GM23338 (cell line): ENCODE measurements at regions not wholly inside any gene's neighbourhood (a gene's known extent, or its start where the extent isn't known, plus 50 kb on each side); places are given as distances from the start of the nearest gene placed in this dataset.

Experiments
- ATAC-seq: fragments of 200-7000 bp; cut with Tn5 transposase; 3 replicates; pipeline ENCODE4 v1.9.1; 2020
- DNase-seq: peaks from one replicate; pipeline ENCODE4 v3.0.0-alpha.2; 2015; ENCODE audit warnings: low spot score
- H2AFZ ChIP-seq: fragments of 200-600 bp; sonication (generic); 2 replicates; pipeline ENCODE4 v1.8.0; 2016; ENCODE audit warnings: antibody characterized with exemption, mild to moderate bottlenecking, moderate library complexity
- H3F3A ChIP-seq: fragments of 200-600 bp; sonication (generic); replicated peaks from 2 replicates; pipeline ENCODE4 v1.8.0; 2017; ENCODE audit warnings: antibody characterized with exemption, mixed run types, low read depth
- H3K27ac ChIP-seq: fragments of 200-600 bp; sonication (generic); 2 replicates; pipeline ENCODE4 v1.6.1; 2016; ENCODE audit warnings: low read depth
- H3K27me3 ChIP-seq: fragments of 200-600 bp; sonication (generic); 2 replicates; pipeline ENCODE4 v1.8.0; 2016; ENCODE audit warnings: mild to moderate bottlenecking, mixed run types, moderate library complexity; ENCODE audit not compliant: insufficient read depth
- H3K36me3 ChIP-seq: fragments of 200-600 bp; sonication (generic); 2 replicates; pipeline ENCODE4 v1.8.0; 2016; ENCODE audit warnings: mild to moderate bottlenecking; ENCODE audit not compliant: insufficient read depth
- H3K4me1 ChIP-seq: fragments of 200-600 bp; sonication (generic); 2 replicates; pipeline ENCODE4 v1.8.0; 2016; ENCODE audit warnings: mild to moderate bottlenecking, moderate library complexity; ENCODE audit not compliant: insufficient read depth
- H3K4me2 ChIP-seq: fragments of 200-600 bp; sonication (generic); 2 replicates; pipeline ENCODE4 v1.7.1; 2017; ENCODE audit warnings: mixed run types
- H3K4me3 ChIP-seq: fragments of 200-600 bp; sonication (generic); 2 replicates; pipeline ENCODE4 v1.6.1; 2016; ENCODE audit warnings: mixed run types
- H3K79me2 ChIP-seq: fragments of 200-600 bp; sonication (generic); replicated peaks from 2 replicates; pipeline ENCODE4 v1.8.0; 2017; ENCODE audit warnings: mild to moderate bottlenecking; ENCODE audit not compliant: insufficient read depth
- H3K9me2 ChIP-seq: fragments of 200-600 bp; sonication (generic); 2 replicates; pipeline ENCODE4 v1.8.0; 2017; ENCODE audit not compliant: insufficient read depth
- H4K20me1 ChIP-seq: fragments of 200-600 bp; sonication (generic); replicated peaks from 2 replicates; pipeline ENCODE4 v1.8.0; 2017; ENCODE audit warnings: mild to moderate bottlenecking; ENCODE audit not compliant: insufficient read depth
- H3K27ac Mint-ChIP-seq: 2 replicates; pipeline ENCODE4 v1.8.0; 2020; ENCODE audit warnings: inconsistent platforms, mild to moderate bottlenecking, moderate library complexity, mixed read lengths
- H3K27me3 Mint-ChIP-seq: 3 replicates; pipeline ENCODE4 v1.8.0; 2022; ENCODE audit warnings: low read depth, mild to moderate bottlenecking, moderate library complexity, mixed read lengths, inconsistent platforms; ENCODE audit not compliant: insufficient read depth, poor library complexity
- H3K36me3 Mint-ChIP-seq: 3 replicates; pipeline ENCODE4 v1.8.0; 2021; ENCODE audit warnings: low read depth, mild to moderate bottlenecking, inconsistent platforms, moderate library complexity, mixed read lengths
- H3K4me1 Mint-ChIP-seq: 3 replicates; pipeline ENCODE4 v1.8.0; 2020; ENCODE audit warnings: mild to moderate bottlenecking, inconsistent platforms, mixed read lengths
- H3K4me3 Mint-ChIP-seq: 3 replicates; pipeline ENCODE4 v1.8.0; 2021; ENCODE audit warnings: moderate library complexity, mild to moderate bottlenecking, inconsistent platforms, mixed read lengths
- H3K9me3 Mint-ChIP-seq: 3 replicates; pipeline ENCODE4 v1.8.0; 2020; ENCODE audit warnings: moderate library complexity, mild to moderate bottlenecking, inconsistent platforms, mixed read lengths
- CREB1 ChIP-seq: fragments of 250-450 bp; sonication (Bioruptor Pico); IDR thresholded peaks from 2 replicates; pipeline ENCODE4 v1.5.0; 2020; ENCODE audit warnings: low read depth, mild to moderate bottlenecking, moderate library complexity
- CTCF ChIP-seq, 2 experiments: fragments of 200-600 bp in 1 of 2; sonication (generic) in 1 of 2; conservative IDR thresholded peaks; 2 replicates each; pipeline versions ENCODE4 v1.5.1 to v1.6.1; 2016 to 2017; ENCODE audit warnings: antibody characterized with exemption in 2 of 2, low read depth in 2 of 2, mild to moderate bottlenecking in 2 of 2, moderate library complexity in 1 of 2
- ETS1 ChIP-seq: IDR thresholded peaks from 2 replicates; pipeline ENCODE4 v1.6.1; 2016; ENCODE audit warnings: antibody characterized with exemption
- EZH2 ChIP-seq: fragments of 200-600 bp; sonication (generic); IDR thresholded peaks from one replicate; pipeline ENCODE4 v1.8.0; 2017; ENCODE audit warnings: antibody characterized with exemption, mild to moderate bottlenecking, low read depth; ENCODE audit not compliant: unreplicated experiment
- EZH2phosphoT487 ChIP-seq: fragments of 200-600 bp; sonication (generic); IDR thresholded peaks from one replicate; pipeline ENCODE4 v1.8.1; 2018; ENCODE audit warnings: antibody characterized with exemption; ENCODE audit not compliant: unreplicated experiment
- JUNB ChIP-seq: IDR thresholded peaks from one replicate; pipeline ENCODE4 v1.6.1; 2016; ENCODE audit warnings: antibody characterized with exemption; ENCODE audit not compliant: unreplicated experiment
- NANOG ChIP-seq: IDR thresholded peaks from 2 replicates; pipeline ENCODE4 v1.6.1; 2016; ENCODE audit warnings: antibody characterized with exemption, borderline replicate concordance
- POLR2AphosphoS5 ChIP-seq: IDR thresholded peaks from 2 replicates; pipeline ENCODE4 v1.6.1; 2016; ENCODE audit warnings: antibody characterized with exemption, low read depth
- REST ChIP-seq: IDR thresholded peaks from one replicate; pipeline ENCODE4 v1.6.1; 2018; ENCODE audit warnings: antibody characterized with exemption; ENCODE audit not compliant: unreplicated experiment
- STAT1 ChIP-seq: IDR thresholded peaks from one replicate; pipeline ENCODE4 v1.6.1; 2016; ENCODE audit warnings: antibody characterized with exemption; ENCODE audit not compliant: unreplicated experiment
- ZNF114 ChIP-seq: fragments of 250-450 bp; sonication (Bioruptor Pico); IDR thresholded peaks from 2 replicates; pipeline ENCODE4 v1.5.0; 2020; ENCODE audit warnings: mild to moderate bottlenecking, moderate library complexity
- ZNF331 ChIP-seq: fragments of 250-450 bp; sonication (Bioruptor Pico); IDR thresholded peaks from 2 replicates; pipeline ENCODE4 v1.5.0; 2020; ENCODE audit warnings: low read depth, mild to moderate bottlenecking, moderate library complexity
- ZNF462 ChIP-seq: fragments of 250-450 bp; sonication (Bioruptor Pico); IDR thresholded peaks from 2 replicates; pipeline ENCODE4 v1.5.0; 2020; ENCODE audit warnings: mild to moderate bottlenecking, moderate library complexity

GRCh38 chr4:32689518-32689917, 1969.3 kb downstream of the PCDH7 start:
- no peak overlapping the region for H3K4me2 ChIP-seq
- no peak overlapping the region for H3K4me3 Mint-ChIP-seq
- no peak overlapping the region for H3K27ac Mint-ChIP-seq

More at GRCh38 chr4:32689518-32689917, 1969.3 kb downstream of the PCDH7 start:
- DNase-seq, result no peak
- H3K4me1 ChIP-seq, result peaks cover 11% of the 10 kb centered on the region
- no peaks in the 10 kb centered on the region for H3K27me3 Mint-ChIP-seq
- no peaks in the 10 kb centered on the region for H3K9me3 Mint-ChIP-seq
- H3F3A ChIP-seq, result no peaks in the 10 kb centered on the region
- peaks cover 5% of the 10 kb centered on the region; the same call in 2 of the 3 replicates for H3K4me1 Mint-ChIP-seq
- no peak overlapping the region for H2AFZ ChIP-seq
- TF ChIP-seq ZNF114 (CRISPR knock-in tag) (no peak), ZNF331 (CRISPR knock-in tag) (no peak), REST (no peak), EZH2 (no peak), NANOG (no peak), ETS1 (no peak), EZH2phosphoT487 (no peak), ZNF462 (CRISPR knock-in tag) (no peak), STAT1 (no peak), CTCF (conservative IDR thresholded peaks at IDR 0.05; ENCODE audit: low read depth in 2 of 2) (no peak), CREB1 (no peak), POLR2AphosphoS5 (no peak), JUNB (no peak)
- H3K36me3 ChIP-seq, result no peaks in the 10 kb centered on the region
- H3K79me2 ChIP-seq, result no peaks in the 10 kb centered on the region
- no peak for ATAC-seq
- H3K9me2 ChIP-seq, result no peaks in the 10 kb centered on the region
- no peak overlapping the region for H3K4me3 ChIP-seq
- H3K27me3 ChIP-seq, result no peaks in the 10 kb centered on the region
- no peak overlapping the region for H3K27ac ChIP-seq
- H4K20me1 ChIP-seq, result no peaks in the 10 kb centered on the region
- H3K36me3 Mint-ChIP-seq, result no peaks in the 10 kb centered on the region; the same call in 2 of the 3 replicates
